Stimulated activated CD4-positive, alpha-beta T cell treated with anti-CD3 and anti-CD28 coated beads, TNF-alpha, amount 100 ng/mL, for 1 hour (primary cell): ENCODE measurements at regions not wholly inside any gene's neighbourhood (a gene's known extent, or its start where the extent isn't known, plus 50 kb on each side); places are given as distances from the start of the nearest gene placed in this dataset.
"Not testable (repeated sequence)": the region's sequence is repeated elsewhere in the genome, so short reads cannot be mapped to it uniquely, and the experiment has no call there.

Experiments used
- DNase-seq, 3 donors: peaks; one replicate each; pipeline ENCODE4 v3.0.0-alpha.2; 2020; ENCODE audit warnings: low read depth in 3 of 3, low spot score in 1 of 3

GRCh38 chrX:148265829-148266228 lies 234.6 kb upstream of the AFF2 start:
- DNase-seq, result no peak

DNA sequence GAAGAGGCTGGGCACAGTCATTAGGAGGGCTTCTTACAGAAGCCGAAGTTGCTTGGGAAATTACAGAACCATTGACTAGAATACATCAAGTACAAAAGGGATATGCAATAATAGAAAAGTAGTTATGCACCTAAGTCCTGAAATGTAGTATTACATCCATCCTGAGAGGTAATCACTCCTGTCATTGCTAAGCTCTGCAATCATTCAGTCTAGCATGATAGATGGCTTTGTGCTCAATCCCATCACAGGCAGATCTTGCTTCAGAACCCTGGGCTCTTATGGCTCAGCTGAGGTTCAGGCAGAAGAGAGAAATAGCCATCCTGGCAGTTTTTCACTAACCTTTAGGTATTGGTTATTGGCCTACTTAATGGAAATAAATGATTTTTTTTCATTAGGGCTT lies 231.7 kb upstream of the AFF2 start:
- no peak for DNase-seq

- DNase-seq, result no peak
Measured at GRCh38 chrX:148269513-148269912, 230.9 kb upstream of the AFF2 start.

- DNase-seq, result no peak
Measured at GRCh38 chrX:148270499-148270898, 229.9 kb upstream of the AFF2 start.

DNA sequence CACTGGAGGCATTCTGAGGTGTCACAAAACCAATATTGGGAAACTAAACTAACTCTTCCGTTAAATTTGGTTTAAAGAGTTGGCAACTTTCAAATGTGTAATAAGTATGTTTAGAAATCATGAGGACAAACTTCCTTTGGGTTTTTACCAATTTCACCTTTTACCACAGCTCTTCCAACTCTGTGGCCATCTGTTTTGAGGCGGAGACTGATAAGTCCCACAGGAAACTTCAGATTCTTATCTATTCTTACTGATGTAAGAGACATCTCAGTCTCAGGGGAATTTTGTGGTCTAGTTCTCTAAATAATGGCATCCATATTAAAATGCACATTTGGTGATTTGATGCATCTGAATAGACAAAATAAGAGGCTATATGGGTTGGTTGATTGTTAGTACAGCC lies 229.2 kb upstream of the AFF2 start:
- DNase-seq, result no peak

DNA sequence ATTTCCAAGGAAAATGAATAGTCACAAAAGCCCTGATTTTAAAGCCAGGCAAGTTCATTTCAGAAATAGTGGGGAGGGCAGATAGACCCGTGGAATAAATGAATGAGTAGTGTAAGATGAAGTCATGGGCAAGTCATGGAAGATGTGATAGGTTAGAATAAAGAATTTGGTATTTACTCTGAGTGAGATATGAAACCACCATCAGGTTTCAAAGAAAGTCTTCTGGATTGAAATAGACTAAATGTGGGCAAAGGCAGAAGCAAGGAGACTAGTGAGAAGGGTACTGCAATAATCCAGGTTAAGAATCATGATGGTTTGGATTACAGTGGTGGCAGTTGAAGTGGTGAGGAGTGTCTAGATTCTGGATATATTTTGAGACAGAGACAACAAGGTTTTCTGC lies 218.5 kb upstream of the AFF2 start:
- DNase-seq, result no peak

- no peak for DNase-seq
Measured at GRCh38 chrX:148282504-148282903, 217.9 kb upstream of the AFF2 start.

DNA sequence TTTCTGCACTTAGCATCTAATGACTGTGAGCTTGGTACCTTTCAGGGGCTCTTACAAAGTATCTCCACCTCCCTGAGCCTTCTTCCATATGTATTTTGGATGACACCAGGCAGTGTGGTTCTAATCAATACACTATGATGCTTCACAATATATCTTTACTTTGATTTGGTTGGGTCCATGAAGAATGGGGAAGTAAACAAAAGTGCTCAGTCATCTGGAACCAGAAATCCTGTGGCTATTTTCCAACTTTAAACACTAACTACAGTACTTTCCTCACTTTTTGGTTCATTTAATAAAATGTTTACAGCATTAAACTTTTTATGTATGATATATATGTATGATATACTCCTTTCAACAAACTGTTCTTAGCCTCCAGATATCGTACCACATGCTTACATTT lies 216.4 kb upstream of the AFF2 start:
- no peak for DNase-seq

DNA sequence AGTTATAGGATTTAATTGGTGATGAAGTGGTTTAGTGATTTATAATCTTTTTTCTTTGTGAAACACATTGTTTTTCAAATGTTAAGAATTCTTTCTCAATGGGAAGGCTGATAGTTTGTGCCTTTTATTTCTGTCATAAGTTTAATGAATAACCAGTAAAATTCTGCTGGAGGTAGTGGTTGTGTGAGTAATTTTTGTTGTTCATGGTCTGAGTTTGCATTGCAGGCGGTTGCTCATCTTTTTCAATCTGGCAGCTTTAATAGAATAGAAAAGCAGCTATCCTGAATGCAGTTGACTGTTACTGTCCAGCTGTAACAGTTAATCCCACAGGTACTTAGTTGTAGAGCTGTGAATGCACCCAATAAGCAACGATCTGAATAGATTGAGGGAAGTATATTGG lies 215.6 kb upstream of the AFF2 start:
- DNase-seq, result no peak

GRCh38 chrX:148288451-148288850 lies 212.0 kb upstream of the AFF2 start:
- DNase-seq, result no peak

GRCh38 chrX:148290041-148290440 lies 210.4 kb upstream of the AFF2 start:
- no peak for DNase-seq

DNA sequence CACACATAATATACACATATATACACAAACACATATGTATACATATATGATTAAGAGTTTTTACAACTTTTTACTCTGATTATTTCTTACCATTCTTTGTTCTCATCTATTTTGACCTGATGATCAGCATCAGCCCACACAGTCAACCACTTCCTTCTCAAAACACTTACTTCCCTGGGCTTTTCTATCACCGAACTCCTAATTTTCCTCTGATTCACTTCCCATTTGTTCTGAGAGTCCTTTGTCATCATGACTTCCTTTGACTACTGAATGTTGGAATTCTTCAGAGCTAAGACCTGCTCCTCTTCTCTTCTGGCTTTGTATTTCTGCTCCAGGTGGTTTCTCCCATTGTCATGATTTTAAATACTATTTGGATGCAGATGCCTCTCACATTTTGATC lies 209.5 kb upstream of the AFF2 start:
- no peak for DNase-seq

DNA sequence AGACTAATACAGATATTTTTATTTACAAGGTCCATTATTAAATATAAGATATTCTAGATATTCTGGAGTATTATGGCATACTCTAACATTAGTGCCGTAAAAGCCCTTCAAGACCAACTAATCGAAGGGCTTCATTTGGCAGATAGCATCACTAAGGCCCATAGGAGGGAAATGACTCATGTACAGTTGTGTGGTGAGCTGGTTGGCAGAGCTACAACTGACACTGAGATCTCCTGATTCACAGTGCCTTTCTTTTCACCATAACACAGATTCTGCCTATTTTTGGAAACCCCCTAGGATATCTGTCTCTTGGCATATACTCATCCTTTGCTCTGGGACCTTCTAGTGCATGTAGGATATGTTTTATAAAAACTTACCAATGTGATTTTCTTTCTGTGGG lies 201.7 kb upstream of the AFF2 start:
- no peak for DNase-seq

GRCh38 chrX:148305214-148305613 lies 195.2 kb upstream of the AFF2 start:
- DNase-seq, result not testable (repeated sequence)

- DNase-seq, result no peak
Measured at GRCh38 chrX:148309413-148309812, 191.0 kb upstream of the AFF2 start.

GRCh38 chrX:148310426-148311165 lies 189.8 kb upstream of the AFF2 start:
- peak; percentile 5 to 14 (median 5) for DNase-seq

- no peak for DNase-seq
Measured at GRCh38 chrX:148311544-148311943, 188.9 kb upstream of the AFF2 start.

- DNase-seq, result no peak
Measured at GRCh38 chrX:148314876-148315275, 185.5 kb upstream of the AFF2 start.

GRCh38 chrX:148316446-148316845 lies 184.0 kb upstream of the AFF2 start:
- no peak for DNase-seq

- DNase-seq, result no peak
Measured at GRCh38 chrX:148322906-148323305, 177.5 kb upstream of the AFF2 start.

DNA sequence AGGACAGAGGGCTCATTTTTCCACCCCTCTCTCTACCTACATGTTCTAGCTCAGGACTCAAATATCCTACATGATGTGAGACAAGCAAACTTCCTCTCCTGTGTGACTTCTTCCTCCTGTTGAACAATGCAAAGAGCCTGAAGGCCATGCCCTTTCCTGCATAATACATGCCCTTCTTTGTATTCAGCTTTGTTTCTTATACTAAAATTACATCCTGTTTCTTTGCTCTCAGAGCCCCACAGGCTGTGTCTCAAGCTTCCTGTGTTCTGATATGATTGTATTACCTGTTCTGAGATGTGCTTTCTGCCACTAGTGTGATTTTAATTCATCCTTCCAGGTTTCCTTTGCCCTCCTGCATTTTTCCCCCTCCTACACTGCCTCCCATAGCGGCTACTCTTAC lies 166.4 kb upstream of the AFF2 start:
- no peak for DNase-seq

DNA sequence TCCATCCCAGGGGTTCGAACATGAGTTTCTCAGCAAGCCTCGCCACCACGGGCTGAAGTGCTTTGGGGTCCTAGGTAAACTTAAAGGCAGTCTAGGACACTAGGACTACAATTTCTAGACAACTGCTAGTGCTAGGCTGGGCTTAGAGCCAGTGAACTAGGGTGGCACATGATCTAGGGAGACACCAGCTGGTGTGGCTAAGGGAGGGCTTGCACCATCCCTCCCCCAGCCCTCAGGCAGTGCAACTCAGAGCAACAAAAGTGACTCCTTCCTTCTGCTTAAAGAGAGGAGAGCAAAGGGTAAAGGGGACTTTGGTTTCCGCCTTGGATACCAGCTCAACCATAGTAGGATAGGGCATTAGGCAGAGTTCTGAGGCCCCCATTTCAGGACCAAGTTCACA lies 162.5 kb upstream of the AFF2 start:
- DNase-seq, result no peak

GRCh38 chrX:148354916-148355315 lies 145.5 kb upstream of the AFF2 start:
- DNase-seq, result no peak

- DNase-seq, result no peak
Measured at GRCh38 chrX:148361641-148362040, 138.8 kb upstream of the AFF2 start.
